SK-N-SH treated with all-trans-retinoic acid at 6 μM for 48 hours (cell line): ENCODE measurements at regions not wholly inside any gene's neighbourhood (a gene's known extent, or its start where the extent isn't known, plus 50 kb on each side); places are given as distances from the start of the nearest gene placed in this dataset.

Experiments
- ATAC-seq: fragments of 200-7000 bp; cut with Tn5 transposase; 3 replicates; pipeline ENCODE4 v1.9.1; 2020; ENCODE audit warnings: mild to moderate bottlenecking, moderate library complexity
- CSDC2 ChIP-seq: fragments of 250-450 bp; sonication (Bioruptor Pico); IDR thresholded peaks from 2 replicates; pipeline ENCODE4 v1.5.0; 2020; ENCODE audit warnings: mild to moderate bottlenecking, moderate library complexity
- ESRRG ChIP-seq: fragments of 250-450 bp; sonication (Bioruptor Pico); IDR thresholded peaks from 2 replicates; pipeline ENCODE4 v1.6.1; 2021; ENCODE audit warnings: mild to moderate bottlenecking
- ISL1 ChIP-seq: fragments of 250-450 bp; sonication (Bioruptor Pico); IDR thresholded peaks from 2 replicates; pipeline ENCODE4 v2.1.2; 2022; ENCODE audit warnings: mild to moderate bottlenecking, moderate library complexity
- PPARA ChIP-seq: fragments of 250-450 bp; sonication (Bioruptor Pico); IDR thresholded peaks from 2 replicates; pipeline ENCODE4 v1.5.0; 2020; ENCODE audit warnings: mild to moderate bottlenecking, borderline replicate concordance
- RARB ChIP-seq: fragments of 250-450 bp; sonication (Bioruptor Pico); IDR thresholded peaks from 2 replicates; pipeline ENCODE4 v1.8.0; 2021; ENCODE audit warnings: mild to moderate bottlenecking, moderate library complexity
- SNAI2 ChIP-seq: fragments of 250-450 bp; sonication (Bioruptor Pico); IDR thresholded peaks from 2 replicates; pipeline ENCODE4 v1.5.0; 2020; ENCODE audit warnings: mild to moderate bottlenecking, moderate library complexity
- TCF4 ChIP-seq: fragments of 250-450 bp; sonication (Bioruptor Pico); IDR thresholded peaks from 2 replicates; pipeline ENCODE4 v1.8.0; 2021; ENCODE audit warnings: mild to moderate bottlenecking, moderate library complexity, borderline replicate concordance
- TOX ChIP-seq: fragments of 250-450 bp; sonication (Bioruptor Pico); IDR thresholded peaks from 2 replicates; pipeline ENCODE4 v1.8.0; 2021; ENCODE audit warnings: mild to moderate bottlenecking, moderate library complexity, borderline replicate concordance
- ZC3H10 ChIP-seq: fragments of 250-450 bp; sonication (Bioruptor Pico); IDR thresholded peaks from 2 replicates; pipeline ENCODE4 v1.5.1; 2021; ENCODE audit warnings: mild to moderate bottlenecking, moderate library complexity
- ZFP3 ChIP-seq: fragments of 250-450 bp; sonication (Bioruptor Pico); IDR thresholded peaks from 2 replicates; pipeline ENCODE4 v1.5.0; 2020; ENCODE audit warnings: mild to moderate bottlenecking, moderate library complexity
- ZFP30 ChIP-seq: fragments of 450-650 bp; formaldehyde crosslinking; IDR thresholded peaks from 2 replicates; pipeline ENCODE4 v1.5.0; 2022; ENCODE audit warnings: mild to moderate bottlenecking, moderate library complexity
- ZNF70 ChIP-seq: fragments of 450-650 bp; formaldehyde crosslinking; IDR thresholded peaks from 2 replicates; pipeline ENCODE4 v1.5.0; 2020; ENCODE audit warnings: mild to moderate bottlenecking, moderate library complexity
- ZNF8 ChIP-seq: fragments of 450-650 bp; formaldehyde crosslinking; IDR thresholded peaks from 2 replicates; pipeline ENCODE4 v1.5.0; 2020; ENCODE audit warnings: mild to moderate bottlenecking, moderate library complexity
- TF ChIP-seq, protein P1 (sequence below): fragments of 250-450 bp; sonication (Bioruptor Pico); IDR thresholded peaks from 2 replicates; pipeline ENCODE4 v1.5.0; 2020; ENCODE audit warnings: mild to moderate bottlenecking, moderate library complexity
- TF ChIP-seq, protein P2 (sequence below): fragments of 250-450 bp; sonication (Bioruptor Pico); IDR thresholded peaks from 2 replicates; pipeline ENCODE4 v1.8.0; 2021; ENCODE audit warnings: low read depth, mild to moderate bottlenecking, moderate library complexity, borderline replicate concordance
- TF ChIP-seq, protein P3 (sequence below): fragments of 250-450 bp; sonication (Bioruptor Pico); IDR thresholded peaks from 2 replicates; pipeline ENCODE4 v1.5.1; 2021; ENCODE audit warnings: mild to moderate bottlenecking, moderate library complexity
- TF ChIP-seq, protein P4 (sequence below): fragments of 250-450 bp; sonication (Bioruptor Pico); IDR thresholded peaks from 2 replicates; pipeline ENCODE4 v1.5.1; 2020; ENCODE audit warnings: low read depth, mild to moderate bottlenecking, moderate library complexity
- TF ChIP-seq, protein P5 (sequence below): fragments of 250-450 bp; sonication (Bioruptor Pico); IDR thresholded peaks from 2 replicates; pipeline ENCODE4 v1.8.0; 2020; ENCODE audit warnings: mild to moderate bottlenecking, moderate library complexity, borderline replicate concordance

DNA sequence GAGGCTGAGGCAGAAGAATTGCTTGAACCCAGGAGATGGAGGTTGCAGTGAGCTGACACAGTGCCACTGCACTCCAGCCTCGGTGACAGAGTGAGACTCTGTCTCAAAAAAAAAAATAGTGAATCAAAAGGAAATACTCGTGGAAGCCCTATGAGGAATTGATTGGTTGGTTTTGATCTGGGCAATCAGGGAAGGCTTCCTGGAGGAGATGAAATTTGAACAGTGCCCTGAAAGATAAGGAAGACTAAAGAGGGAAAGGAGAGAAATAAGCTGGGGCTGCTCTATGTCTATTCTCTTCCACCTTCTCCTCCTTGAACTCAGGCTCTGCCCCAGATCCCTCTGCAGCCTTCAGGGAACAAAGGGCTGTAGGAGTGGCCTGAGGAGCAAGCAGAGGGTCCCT is 54.1 kb downstream of the IRF2BPL start:
- TF ChIP-seq TOX (CRISPR knock-in tag) (no peak), CSDC2 (CRISPR knock-in tag) (no peak), PPARA (CRISPR knock-in tag) (no peak), ZNF70 (CRISPR knock-in tag) (no peak), ESRRG (no peak), ISL1 (CRISPR knock-in tag) (no peak), ZNF8 (CRISPR knock-in tag) (no peak), ZFP3 (CRISPR knock-in tag) (no peak), ZFP30 (CRISPR knock-in tag) (no peak), ZC3H10 (CRISPR knock-in tag) (no peak)
- TF ChIP-seq, protein P1, sequence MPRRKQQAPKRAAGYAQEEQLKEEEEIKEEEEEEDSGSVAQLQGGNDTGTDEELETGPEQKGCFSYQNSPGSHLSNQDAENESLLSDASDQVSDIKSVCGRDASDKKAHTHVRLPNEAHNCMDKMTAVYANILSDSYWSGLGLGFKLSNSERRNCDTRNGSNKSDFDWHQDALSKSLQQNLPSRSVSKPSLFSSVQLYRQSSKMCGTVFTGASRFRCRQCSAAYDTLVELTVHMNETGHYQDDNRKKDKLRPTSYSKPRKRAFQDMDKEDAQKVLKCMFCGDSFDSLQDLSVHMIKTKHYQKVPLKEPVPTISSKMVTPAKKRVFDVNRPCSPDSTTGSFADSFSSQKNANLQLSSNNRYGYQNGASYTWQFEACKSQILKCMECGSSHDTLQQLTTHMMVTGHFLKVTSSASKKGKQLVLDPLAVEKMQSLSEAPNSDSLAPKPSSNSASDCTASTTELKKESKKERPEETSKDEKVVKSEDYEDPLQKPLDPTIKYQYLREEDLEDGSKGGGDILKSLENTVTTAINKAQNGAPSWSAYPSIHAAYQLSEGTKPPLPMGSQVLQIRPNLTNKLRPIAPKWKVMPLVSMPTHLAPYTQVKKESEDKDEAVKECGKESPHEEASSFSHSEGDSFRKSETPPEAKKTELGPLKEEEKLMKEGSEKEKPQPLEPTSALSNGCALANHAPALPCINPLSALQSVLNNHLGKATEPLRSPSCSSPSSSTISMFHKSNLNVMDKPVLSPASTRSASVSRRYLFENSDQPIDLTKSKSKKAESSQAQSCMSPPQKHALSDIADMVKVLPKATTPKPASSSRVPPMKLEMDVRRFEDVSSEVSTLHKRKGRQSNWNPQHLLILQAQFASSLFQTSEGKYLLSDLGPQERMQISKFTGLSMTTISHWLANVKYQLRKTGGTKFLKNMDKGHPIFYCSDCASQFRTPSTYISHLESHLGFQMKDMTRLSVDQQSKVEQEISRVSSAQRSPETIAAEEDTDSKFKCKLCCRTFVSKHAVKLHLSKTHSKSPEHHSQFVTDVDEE, result no peak
- TF ChIP-seq, protein P2, sequence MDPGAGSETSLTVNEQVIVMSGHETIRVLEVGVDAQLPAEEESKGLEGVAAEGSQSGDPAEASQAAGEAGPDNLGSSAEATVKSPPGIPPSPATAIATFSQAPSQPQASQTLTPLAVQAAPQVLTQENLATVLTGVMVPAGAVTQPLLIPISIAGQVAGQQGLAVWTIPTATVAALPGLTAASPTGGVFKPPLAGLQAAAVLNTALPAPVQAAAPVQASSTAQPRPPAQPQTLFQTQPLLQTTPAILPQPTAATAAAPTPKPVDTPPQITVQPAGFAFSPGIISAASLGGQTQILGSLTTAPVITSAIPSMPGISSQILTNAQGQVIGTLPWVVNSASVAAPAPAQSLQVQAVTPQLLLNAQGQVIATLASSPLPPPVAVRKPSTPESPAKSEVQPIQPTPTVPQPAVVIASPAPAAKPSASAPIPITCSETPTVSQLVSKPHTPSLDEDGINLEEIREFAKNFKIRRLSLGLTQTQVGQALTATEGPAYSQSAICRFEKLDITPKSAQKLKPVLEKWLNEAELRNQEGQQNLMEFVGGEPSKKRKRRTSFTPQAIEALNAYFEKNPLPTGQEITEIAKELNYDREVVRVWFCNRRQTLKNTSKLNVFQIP (CRISPR knock-in tag), result no peak
- TF ChIP-seq, protein P3, sequence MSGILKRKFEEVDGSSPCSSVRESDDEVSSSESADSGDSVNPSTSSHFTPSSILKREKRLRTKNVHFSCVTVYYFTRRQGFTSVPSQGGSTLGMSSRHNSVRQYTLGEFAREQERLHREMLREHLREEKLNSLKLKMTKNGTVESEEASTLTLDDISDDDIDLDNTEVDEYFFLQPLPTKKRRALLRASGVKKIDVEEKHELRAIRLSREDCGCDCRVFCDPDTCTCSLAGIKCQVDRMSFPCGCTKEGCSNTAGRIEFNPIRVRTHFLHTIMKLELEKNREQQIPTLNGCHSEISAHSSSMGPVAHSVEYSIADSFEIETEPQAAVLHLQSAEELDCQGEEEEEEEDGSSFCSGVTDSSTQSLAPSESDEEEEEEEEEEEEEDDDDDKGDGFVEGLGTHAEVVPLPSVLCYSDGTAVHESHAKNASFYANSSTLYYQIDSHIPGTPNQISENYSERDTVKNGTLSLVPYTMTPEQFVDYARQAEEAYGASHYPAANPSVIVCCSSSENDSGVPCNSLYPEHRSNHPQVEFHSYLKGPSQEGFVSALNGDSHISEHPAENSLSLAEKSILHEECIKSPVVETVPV, result no peak
- TF ChIP-seq, protein P4, sequence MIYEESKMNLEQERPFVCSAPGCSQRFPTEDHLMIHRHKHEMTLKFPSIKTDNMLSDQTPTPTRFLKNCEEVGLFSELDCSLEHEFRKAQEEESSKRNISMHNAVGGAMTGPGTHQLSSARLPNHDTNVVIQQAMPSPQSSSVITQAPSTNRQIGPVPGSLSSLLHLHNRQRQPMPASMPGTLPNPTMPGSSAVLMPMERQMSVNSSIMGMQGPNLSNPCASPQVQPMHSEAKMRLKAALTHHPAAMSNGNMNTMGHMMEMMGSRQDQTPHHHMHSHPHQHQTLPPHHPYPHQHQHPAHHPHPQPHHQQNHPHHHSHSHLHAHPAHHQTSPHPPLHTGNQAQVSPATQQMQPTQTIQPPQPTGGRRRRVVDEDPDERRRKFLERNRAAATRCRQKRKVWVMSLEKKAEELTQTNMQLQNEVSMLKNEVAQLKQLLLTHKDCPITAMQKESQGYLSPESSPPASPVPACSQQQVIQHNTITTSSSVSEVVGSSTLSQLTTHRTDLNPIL (CRISPR knock-in tag), result no peak

DNA sequence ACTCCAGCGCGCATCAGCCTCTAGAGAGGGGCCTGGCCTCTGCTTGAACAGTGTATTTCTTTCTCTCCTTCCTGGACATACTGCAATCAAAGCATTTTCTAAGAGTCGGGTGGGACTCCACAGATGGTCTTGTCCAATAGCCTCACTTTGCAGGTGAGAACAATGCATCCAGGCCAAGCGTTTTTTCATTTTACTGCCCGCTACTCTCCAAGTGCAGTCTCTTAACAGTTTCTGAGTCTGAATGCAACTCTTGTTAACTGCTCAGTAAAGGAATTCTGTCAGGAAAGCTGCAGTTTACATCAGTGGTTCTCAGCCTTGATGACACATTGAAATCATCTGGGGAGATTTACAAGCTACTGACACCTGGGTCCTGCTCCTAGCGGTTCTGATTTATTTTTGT is 57.0 kb downstream of the IRF2BPL start:
- no peak for ATAC-seq
- TF ChIP-seq, protein P5, sequence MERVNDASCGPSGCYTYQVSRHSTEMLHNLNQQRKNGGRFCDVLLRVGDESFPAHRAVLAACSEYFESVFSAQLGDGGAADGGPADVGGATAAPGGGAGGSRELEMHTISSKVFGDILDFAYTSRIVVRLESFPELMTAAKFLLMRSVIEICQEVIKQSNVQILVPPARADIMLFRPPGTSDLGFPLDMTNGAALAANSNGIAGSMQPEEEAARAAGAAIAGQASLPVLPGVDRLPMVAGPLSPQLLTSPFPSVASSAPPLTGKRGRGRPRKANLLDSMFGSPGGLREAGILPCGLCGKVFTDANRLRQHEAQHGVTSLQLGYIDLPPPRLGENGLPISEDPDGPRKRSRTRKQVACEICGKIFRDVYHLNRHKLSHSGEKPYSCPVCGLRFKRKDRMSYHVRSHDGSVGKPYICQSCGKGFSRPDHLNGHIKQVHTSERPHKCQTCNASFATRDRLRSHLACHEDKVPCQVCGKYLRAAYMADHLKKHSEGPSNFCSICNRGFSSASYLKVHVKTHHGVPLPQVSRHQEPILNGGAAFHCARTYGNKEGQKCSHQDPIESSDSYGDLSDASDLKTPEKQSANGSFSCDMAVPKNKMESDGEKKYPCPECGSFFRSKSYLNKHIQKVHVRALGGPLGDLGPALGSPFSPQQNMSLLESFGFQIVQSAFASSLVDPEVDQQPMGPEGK (CRISPR knock-in tag), result no peak
- TF ChIP-seq ZNF70 (CRISPR knock-in tag) (no peak), ZFP3 (CRISPR knock-in tag) (no peak), SNAI2 (CRISPR knock-in tag) (no peak), PPARA (CRISPR knock-in tag) (no peak), RARB (no peak), TCF4 (no peak), CSDC2 (CRISPR knock-in tag) (no peak), ISL1 (CRISPR knock-in tag) (no peak), TOX (CRISPR knock-in tag) (no peak), ESRRG (no peak), ZC3H10 (CRISPR knock-in tag) (no peak)
- TF ChIP-seq, protein P2 (CRISPR knock-in tag), result no peak
- TF ChIP-seq, protein P4 (CRISPR knock-in tag), result no peak
- TF ChIP-seq, protein P3, result no peak
- TF ChIP-seq, protein P1, result no peak

More for the DNA sequence above, 54.1 kb downstream of the IRF2BPL start:
- no peak for ATAC-seq
